ENCODE measurements at regions not wholly inside any gene's neighbourhood (a gene's known extent, or its start where the extent isn't known, plus 50 kb on each side); places are given as distances from the start of the nearest gene placed in this dataset.

DNA sequence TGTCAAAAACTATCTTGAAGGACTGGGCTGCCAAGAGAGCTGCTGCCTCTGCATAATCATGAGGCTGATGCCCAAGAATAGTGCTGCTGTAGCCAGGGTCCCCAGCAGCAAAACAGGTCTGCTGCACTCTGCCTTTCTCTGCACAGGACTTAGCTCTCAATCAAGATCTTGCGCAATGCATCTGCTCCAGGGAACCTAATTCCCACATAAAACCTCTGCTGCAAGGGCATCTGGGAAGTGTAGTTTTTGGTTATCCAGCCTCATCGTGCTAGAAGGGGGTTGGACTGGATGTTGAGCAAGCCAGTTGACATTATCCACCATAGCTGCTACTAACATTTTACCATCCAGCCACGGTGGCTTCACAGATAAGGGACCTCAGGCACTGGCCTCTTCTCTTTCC is 192.7 kb downstream of the C11orf91 start:
- H4K20me1 ChIP-seq (ENCODE audit: insufficient read depth, low read length): 0 out of 2 replicates have a peak, but pooled peaks cover 4% of the 10 kb centered on the region
- no peak overlapping the region for H3K4me2 ChIP-seq (ENCODE audit: low read length)
- BruUV-seq (replicated peaks): no TSS peak
- CTCF ChIA-PET (ENCODE audit: unreplicated experiment): no interaction called here
- no peak overlapping the region for H3K27ac ChIP-seq (ENCODE audit: low read depth, low read length, poor library complexity, severe bottlenecking)
- intact Hi-C loops (cut with micrococcal nuclease; ENCODE audit: unreplicated experiment): no loop called here
- H2AFZ ChIP-seq (ENCODE audit: low read length): no peak overlapping the region
- H3K4me3 ChIP-seq (ENCODE audit: low read depth, low read length, poor library complexity, severe bottlenecking): no peak overlapping the region
- TF ChIP-seq, protein P1, sequence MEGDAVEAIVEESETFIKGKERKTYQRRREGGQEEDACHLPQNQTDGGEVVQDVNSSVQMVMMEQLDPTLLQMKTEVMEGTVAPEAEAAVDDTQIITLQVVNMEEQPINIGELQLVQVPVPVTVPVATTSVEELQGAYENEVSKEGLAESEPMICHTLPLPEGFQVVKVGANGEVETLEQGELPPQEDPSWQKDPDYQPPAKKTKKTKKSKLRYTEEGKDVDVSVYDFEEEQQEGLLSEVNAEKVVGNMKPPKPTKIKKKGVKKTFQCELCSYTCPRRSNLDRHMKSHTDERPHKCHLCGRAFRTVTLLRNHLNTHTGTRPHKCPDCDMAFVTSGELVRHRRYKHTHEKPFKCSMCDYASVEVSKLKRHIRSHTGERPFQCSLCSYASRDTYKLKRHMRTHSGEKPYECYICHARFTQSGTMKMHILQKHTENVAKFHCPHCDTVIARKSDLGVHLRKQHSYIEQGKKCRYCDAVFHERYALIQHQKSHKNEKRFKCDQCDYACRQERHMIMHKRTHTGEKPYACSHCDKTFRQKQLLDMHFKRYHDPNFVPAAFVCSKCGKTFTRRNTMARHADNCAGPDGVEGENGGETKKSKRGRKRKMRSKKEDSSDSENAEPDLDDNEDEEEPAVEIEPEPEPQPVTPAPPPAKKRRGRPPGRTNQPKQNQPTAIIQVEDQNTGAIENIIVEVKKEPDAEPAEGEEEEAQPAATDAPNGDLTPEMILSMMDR (conservative IDR thresholded peaks at IDR 0.05; ENCODE audit: low read length): no peak
- TF ChIP-seq EZH2phosphoT487 (IDR thresholded peaks at IDR 0.05; ENCODE audit: borderline replicate concordance, low read depth, low read length): no peak
- POLR2A ChIA-PET: interaction anchor here (0.6 kb wide), 1 partner anchor 1389 kb away, joined by 4 read pairs; no protein-coding TSS in a partner anchor
- no peaks in the 10 kb centered on the region for H3K4me1 ChIP-seq (ENCODE audit: insufficient read depth, low read length, poor library complexity, severe bottlenecking)
- H3K9me3 ChIP-seq (ENCODE audit: low read length): no peaks in the 10 kb centered on the region; the same call in 1 of the 2 replicates
- H3K79me2 ChIP-seq (ENCODE audit: insufficient read depth, low read depth, low read length): peaks cover 15% of the 10 kb centered on the region; the same call in 1 of the 2 replicates
- DNase-seq (ENCODE audit: low spot score): no peak
- peaks cover 6% of the 10 kb centered on the region for H3K36me3 ChIP-seq (ENCODE audit: insufficient read depth, low read length)
- H3K9me2 ChIP-seq (ENCODE audit: insufficient read depth, low read length): no peaks in the 10 kb centered on the region

DNA sequence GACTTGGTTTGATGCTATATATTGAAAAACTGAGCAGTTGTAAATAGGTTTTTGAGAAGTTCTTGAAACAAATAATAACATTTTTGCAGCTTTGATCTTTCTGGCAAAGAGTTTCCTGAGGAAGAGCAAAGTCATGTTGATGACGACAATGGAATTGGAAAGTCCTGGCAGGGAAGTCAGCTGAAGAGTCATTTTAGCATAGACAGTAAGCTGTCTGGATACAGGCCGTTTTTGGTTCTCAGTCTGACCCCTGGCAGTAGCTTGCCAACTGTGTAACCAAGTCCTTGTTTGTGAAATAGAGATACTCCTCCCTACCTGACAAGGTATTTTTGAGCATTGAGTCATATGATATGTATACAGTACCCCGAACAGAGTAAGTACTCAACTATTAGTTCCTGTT is 193.3 kb downstream of the C11orf91 start:
- H3K27ac ChIP-seq (ENCODE audit: low read depth, low read length, poor library complexity, severe bottlenecking): no peak overlapping the region
- BruUV-seq (replicated peaks): no TSS peak
- CTCF ChIA-PET (ENCODE audit: unreplicated experiment): no interaction called here
- POLR2A ChIA-PET: interaction anchor here (0.6 to 1.1 kb wide), 3 partner anchors 27 to 108 kb away, joined by 3 to 5 read pairs (median 3); no protein-coding TSS in a partner anchor
- intact Hi-C loops (cut with micrococcal nuclease; ENCODE audit: unreplicated experiment): no loop called here
- 0 out of 2 replicates have a peak, but pooled peaks cover 6% of the 10 kb centered on the region for H4K20me1 ChIP-seq (ENCODE audit: insufficient read depth, low read length)
- no peaks in the 10 kb centered on the region; the same call in 1 of the 2 replicates for H3K36me3 ChIP-seq (ENCODE audit: insufficient read depth, low read length)
- peaks cover 15% of the 10 kb centered on the region; the same call in 1 of the 2 replicates for H3K79me2 ChIP-seq (ENCODE audit: insufficient read depth, low read depth, low read length)
- H3K4me2 ChIP-seq (ENCODE audit: low read length): no peak overlapping the region
- TF ChIP-seq, protein P1 (conservative IDR thresholded peaks at IDR 0.05; ENCODE audit: low read length): no peak
- TF ChIP-seq EZH2phosphoT487 (IDR thresholded peaks at IDR 0.05; ENCODE audit: borderline replicate concordance, low read depth, low read length): no peak
- no peaks in the 10 kb centered on the region for H3K4me1 ChIP-seq (ENCODE audit: insufficient read depth, low read length, poor library complexity, severe bottlenecking)
- no peak overlapping the region for H2AFZ ChIP-seq (ENCODE audit: low read length)
- no peak overlapping the region for H3K4me3 ChIP-seq (ENCODE audit: low read depth, low read length, poor library complexity, severe bottlenecking)
- H3K9me3 ChIP-seq (ENCODE audit: low read length): no peaks in the 10 kb centered on the region; the same call in 1 of the 2 replicates
- H3K9me2 ChIP-seq (ENCODE audit: insufficient read depth, low read length): no peaks in the 10 kb centered on the region
- DNase-seq (ENCODE audit: low spot score): no peak

DNA sequence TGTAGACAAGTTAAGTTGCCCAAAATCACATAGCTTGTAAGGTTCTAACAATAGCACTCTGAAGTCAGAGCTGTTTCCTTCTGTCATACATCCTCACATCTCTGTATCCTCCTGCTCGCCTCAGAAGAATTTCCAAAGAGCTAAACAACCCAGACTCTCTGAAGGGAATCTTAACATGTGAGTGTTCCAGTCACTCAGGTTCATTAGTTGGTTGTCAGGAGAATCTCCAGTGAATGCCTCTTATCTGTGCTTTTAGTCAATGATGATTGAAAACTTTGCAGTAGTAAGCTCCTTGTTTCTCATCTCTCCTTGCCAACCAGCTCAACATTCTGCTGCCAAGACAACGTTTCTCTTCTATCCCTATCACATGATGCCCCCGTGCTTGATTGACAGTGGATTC is 195.5 kb downstream of the C11orf91 start:
- Histone ChIP-seq H3K4me3 (ENCODE audit: low read depth, low read length, poor library complexity, severe bottlenecking) (no peak overlapping the region), H3K9me3 (ENCODE audit: low read length) (no peaks in the 10 kb centered on the region; the same call in 1 of the 2 replicates), H3K36me3 (ENCODE audit: insufficient read depth, low read length) (no peaks in the 10 kb centered on the region), H2AFZ (ENCODE audit: low read length) (no peak overlapping the region), H3K9me2 (ENCODE audit: insufficient read depth, low read length) (no peaks in the 10 kb centered on the region), H3K4me2 (ENCODE audit: low read length) (no peak overlapping the region), H3K4me1 (ENCODE audit: insufficient read depth, low read length, poor library complexity, severe bottlenecking) (no peaks in the 10 kb centered on the region), H3K79me2 (ENCODE audit: insufficient read depth, low read depth, low read length) (peaks cover 28% of the 10 kb centered on the region; the same call in 1 of the 2 replicates), H3K27ac (ENCODE audit: low read depth, low read length, poor library complexity, severe bottlenecking) (no peak overlapping the region), H4K20me1 (ENCODE audit: insufficient read depth, low read length) (peaks cover 15% of the 10 kb centered on the region; the same call in 1 of the 2 replicates)
- intact Hi-C loops (cut with micrococcal nuclease; ENCODE audit: unreplicated experiment): no loop called here
- no peak for DNase-seq (ENCODE audit: low spot score)
- BruUV-seq (replicated peaks): no TSS peak
- ChIA-PET CTCF (ENCODE audit: unreplicated experiment) (interaction anchor here (0.6 kb wide), 1 partner anchor 15 kb away, joined by 3 read pairs; no protein-coding TSS in a partner anchor), POLR2A (interaction anchor here (1.1 to 1.6 kb wide), 2 partner anchors 17 to 92 kb away, joined by 3 to 6 read pairs; no protein-coding TSS in a partner anchor)
- TF ChIP-seq, protein P1 (conservative IDR thresholded peaks at IDR 0.05; ENCODE audit: low read length): no peak
- TF ChIP-seq EZH2phosphoT487 (IDR thresholded peaks at IDR 0.05; ENCODE audit: borderline replicate concordance, low read depth, low read length): no peak

All from OCI-LY7 (cell line).